ENCODE measurements at regions not wholly inside any gene's neighbourhood (a gene's known extent, or its start where the extent isn't known, plus 50 kb on each side); places are given as distances from the start of the nearest gene placed in this dataset.

DNA sequence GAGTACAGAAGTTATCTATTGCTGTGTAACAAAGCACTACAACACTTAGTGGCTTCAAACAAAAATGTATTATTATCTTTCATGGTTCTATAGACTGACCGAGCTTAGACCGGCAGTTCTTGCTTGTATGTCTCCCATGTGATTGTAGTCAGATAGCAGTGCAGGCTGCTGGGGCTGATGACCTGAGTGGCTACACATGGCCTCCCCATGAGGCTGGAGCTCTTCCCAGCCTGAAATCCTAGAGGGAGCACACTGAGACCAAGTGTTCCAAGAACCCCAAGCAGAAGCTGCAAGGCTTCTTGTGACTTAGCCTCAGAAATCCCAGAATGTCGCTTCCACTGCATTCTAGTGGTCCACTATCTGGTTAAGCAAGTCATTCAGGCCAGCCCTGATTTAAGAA lies 141.2 kb upstream of the TLE3 start:
- Histone ChIP-seq H3K4me2 (ENCODE audit: control insufficient read depth, insufficient read depth) (no peak overlapping the region), H3K36me3 (ENCODE audit: control insufficient read depth in 2 of 2, insufficient read depth in 2 of 2, low read length in 1 of 2) (no peaks in the 10 kb centered on the region), H3K79me2 (ENCODE audit: control insufficient read depth, insufficient read depth, low read length) (no peaks in the 10 kb centered on the region), H3K27ac (ENCODE audit: control insufficient read depth, insufficient read depth) (no peak overlapping the region), H3K27me3 (replicated peaks in 1 of 2; ENCODE audit: control insufficient read depth in 2 of 2, insufficient read depth in 2 of 2, low read length in 1 of 2) (no peaks in the 10 kb centered on the region; a peak in 1 of 4 replicates), H3K4me1 (ENCODE audit: control insufficient read depth, insufficient read depth, low read length) (peaks cover 20% of the 10 kb centered on the region), H4K20me1 (ENCODE audit: control insufficient read depth, insufficient read depth) (no peaks in the 10 kb centered on the region), H3K9ac (ENCODE audit: control insufficient read depth, insufficient read depth, low read length) (no peak overlapping the region), H3K9me3 (replicated peaks; ENCODE audit: control insufficient read depth, insufficient read depth, low read length) (no peaks in the 10 kb centered on the region), H3K4me3 (no peak overlapping the region), H2AFZ (ENCODE audit: control insufficient read depth, low read depth, low read length) (no peak overlapping the region)
- ChIA-PET SMC1A (ENCODE audit: uncharacterized antibody, unreplicated experiment) (interaction anchor here (1.1 to 1.5 kb wide), 3 partner anchors 16 to 207 kb away, joined by 3 to 5 read pairs (median 3); no protein-coding TSS in a partner anchor), RAD21 (ENCODE audit: unreplicated experiment) (interaction anchor here (1.1 kb wide), 1 partner anchor 11 kb away, joined by 3 read pairs; no protein-coding TSS in a partner anchor), POLR2A (no interaction called here), CTCF (interaction anchor here (0.7 kb wide), 1 partner anchor 12 kb away, joined by 5 read pairs; no protein-coding TSS in a partner anchor)
- no peak for DNase-seq (ENCODE audit: low read depth, low spot score)
- FAIRE-seq: no peak
- intact Hi-C loops (cut with micrococcal nuclease; ENCODE audit: unreplicated experiment) (no loop called here), in situ Hi-C loops (cut with MboI) (no loop called here)
- no TSS peak for BruUV-seq (replicated peaks)
- TF ChIP-seq MXI1 (IDR thresholded peaks at IDR 0.05; ENCODE audit: low read depth, low read length) (no peak), SRF (IDR thresholded peaks at IDR 0.05; ENCODE audit: low read depth in 2 of 2, low read length in 2 of 2) (no peak), TCF3 (IDR thresholded peaks at IDR 0.05; ENCODE audit: borderline replicate concordance, insufficient read depth, low read depth, low read length) (no peak), NKRF (conservative IDR thresholded peaks at IDR 0.05) (no peak)
- WGBS (ENCODE audit: insufficient coverage, insufficient replicate concordance, low lambda C conversion rate, missing lambda C conversion rate): 87% methylated on average over 3 of the region's 3 CpGs
- no peak for ATAC-seq

DNA sequence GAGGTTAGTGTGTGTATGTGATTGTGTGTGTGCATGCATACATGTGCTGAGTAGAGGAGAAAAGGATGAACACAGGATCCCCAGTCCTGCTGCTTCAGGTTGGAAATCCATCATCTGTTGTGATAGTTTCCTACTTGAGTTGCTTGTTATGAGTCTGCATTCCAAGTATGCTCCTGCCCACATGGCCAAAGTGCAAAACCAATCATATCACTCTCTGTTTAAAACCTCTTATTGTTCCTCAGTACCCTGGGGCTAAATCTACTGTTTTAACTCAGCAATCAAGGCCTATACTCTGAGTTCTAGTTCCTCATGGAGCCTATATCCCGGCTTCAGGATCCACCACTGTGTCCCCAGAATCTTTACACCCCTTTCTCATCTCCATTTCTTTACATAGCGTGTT lies 139.9 kb upstream of the TLE3 start:
- intact Hi-C loops (cut with micrococcal nuclease; ENCODE audit: unreplicated experiment) (no loop called here), in situ Hi-C loops (cut with MboI) (no loop called here)
- ChIA-PET POLR2A (no interaction called here), RAD21 (ENCODE audit: unreplicated experiment) (no interaction called here), SMC1A (ENCODE audit: uncharacterized antibody, unreplicated experiment) (interaction anchor here (1.0 kb wide), 2 partner anchors 84 to 255 kb away, joined by 3 to 4 read pairs; no protein-coding TSS in a partner anchor), CTCF (interaction anchor here (0.6 to 1.2 kb wide), 2 partner anchors 10 to 1054 kb away, joined by 3 to 4 read pairs; no protein-coding TSS in a partner anchor)
- 44% methylated on average over 2 of the region's 2 CpGs for WGBS (ENCODE audit: insufficient coverage, insufficient replicate concordance, low lambda C conversion rate, missing lambda C conversion rate)
- H2AFZ ChIP-seq (ENCODE audit: control insufficient read depth, low read depth, low read length): no peak overlapping the region
- no peak overlapping the region for H3K27ac ChIP-seq (ENCODE audit: control insufficient read depth, insufficient read depth)
- H3K9me3 ChIP-seq (replicated peaks; ENCODE audit: control insufficient read depth, insufficient read depth, low read length): no peaks in the 10 kb centered on the region
- no TSS peak for BruUV-seq (replicated peaks)
- no peak overlapping the region for H3K4me2 ChIP-seq (ENCODE audit: control insufficient read depth, insufficient read depth)
- no peaks in the 10 kb centered on the region for H3K79me2 ChIP-seq (ENCODE audit: control insufficient read depth, insufficient read depth, low read length)
- H3K4me1 ChIP-seq (ENCODE audit: control insufficient read depth, insufficient read depth, low read length): peaks cover 20% of the 10 kb centered on the region
- ATAC-seq (no peak), DNase-seq (ENCODE audit: low read depth, low spot score) (no peak), FAIRE-seq (no peak)
- no peak overlapping the region for H3K4me3 ChIP-seq
- no peaks in the 10 kb centered on the region; a peak in 1 of 4 replicates for H3K27me3 ChIP-seq (replicated peaks in 1 of 2; ENCODE audit: control insufficient read depth in 2 of 2, insufficient read depth in 2 of 2, low read length in 1 of 2)
- H3K9ac ChIP-seq (ENCODE audit: control insufficient read depth, insufficient read depth, low read length): no peak overlapping the region
- H4K20me1 ChIP-seq (ENCODE audit: control insufficient read depth, insufficient read depth): no peaks in the 10 kb centered on the region
- H3K36me3 ChIP-seq (ENCODE audit: control insufficient read depth in 2 of 2, insufficient read depth in 2 of 2, low read length in 1 of 2): no peaks in the 10 kb centered on the region
- no peak for TF ChIP-seq MLLT1 (IDR thresholded peaks at IDR 0.05)
- TF ChIP-seq PML (IDR thresholded peaks at IDR 0.05; ENCODE audit: low read length): no peak
- TF ChIP-seq WRNIP1 (IDR thresholded peaks at IDR 0.05; ENCODE audit: borderline replicate concordance, low read depth, low read length): no peak
- no peak for TF ChIP-seq STAT3 (IDR thresholded peaks at IDR 0.05; ENCODE audit: low read depth, low read length)
- TF ChIP-seq BACH1 (IDR thresholded peaks at IDR 0.05; ENCODE audit: borderline replicate concordance): no peak
- TF ChIP-seq RCOR1 (conservative IDR thresholded peaks at IDR 0.05; ENCODE audit: low read depth, low read length): no peak
- no peak for TF ChIP-seq NR2C2 (IDR thresholded peaks at IDR 0.05; ENCODE audit: borderline replicate concordance, control insufficient read depth, insufficient read length, low read depth)
- TF ChIP-seq NKRF (conservative IDR thresholded peaks at IDR 0.05): no peak
- TF ChIP-seq ETV6 (conservative IDR thresholded peaks at IDR 0.05 in 1 of 2, IDR thresholded peaks at IDR 0.05 in 1 of 2; ENCODE audit: borderline replicate concordance in 1 of 2, low read depth in 1 of 2): no peak
